ENCODE measurements at regions not wholly inside any gene's neighbourhood (a gene's known extent, or its start where the extent isn't known, plus 50 kb on each side); places are given as distances from the start of the nearest gene placed in this dataset.
A peak's percentile ranks its signal among the peaks of the same experiment; 100 is the strongest.

- no peaks in the 10 kb centered on the region for H3K79me1 ChIP-seq (ENCODE audit: low read depth in 1 of 2, low read length in 2 of 2)
- H2BK5ac ChIP-seq (ENCODE audit: low read depth, low read length, poor library complexity, severe bottlenecking) = no peak overlapping the region
- no CpG with 5 or more reads among the region's 2 CpGs for WGBS, 2 experiments (ENCODE audit: extremely low coverage in 2 of 2, insufficient read length in 1 of 2)
- H3K4me2 ChIP-seq (ENCODE audit: low read depth, low read length) = no peak overlapping the region
- no peak overlapping the region for H3K27ac ChIP-seq (ENCODE audit: insufficient read depth, low read length)
- no TSS peak for BruUV-seq (replicated peaks)
- intact Hi-C loops (cut with micrococcal nuclease) = no loop called here
- H4K8ac ChIP-seq (ENCODE audit: low read depth in 2 of 2, low read length in 2 of 2) = no peak overlapping the region
- no peak overlapping the region for H2AFZ ChIP-seq (replicated peaks; ENCODE audit: low read length, poor library complexity)
- ChIA-PET POLR2A (ENCODE audit: unreplicated experiment) (no interaction called here), CTCF (no interaction called here)
- no peak overlapping the region for H3K9ac ChIP-seq (ENCODE audit: low read depth, low read length)
- no peak overlapping the region for H3K56ac ChIP-seq (ENCODE audit: extremely low read depth, insufficient read depth, low read length)
- H3K23ac ChIP-seq (ENCODE audit: low read depth, low read length) = no peak overlapping the region
- H4K91ac ChIP-seq (ENCODE audit: insufficient read depth, low read depth, low read length) = no peak overlapping the region
- no peak overlapping the region for H2BK20ac ChIP-seq (ENCODE audit: low read depth, low read length)
- H2BK15ac ChIP-seq (ENCODE audit: low read depth, low read length) = no peak overlapping the region
- ATAC-seq (ENCODE audit: low read depth) = peak; percentile 40; the same call in 1 of the 2 replicates
- TF ChIP-seq MXI1 (IDR thresholded peaks at IDR 0.05; ENCODE audit: borderline replicate concordance, low read depth, low read length) (no peak), NFE2L2 (IDR thresholded peaks at IDR 0.05; ENCODE audit: low read depth, low read length) (no peak), RCOR1 (IDR thresholded peaks at IDR 0.05; ENCODE audit: insufficient replicate concordance, low read length) (no peak), CTCF (conservative IDR thresholded peaks at IDR 0.05; ENCODE audit: low read depth, low read length) (no peak), MAZ (IDR thresholded peaks at IDR 0.05; ENCODE audit: borderline replicate concordance, low read depth, low read length) (no peak), RFX5 (IDR thresholded peaks at IDR 0.05; ENCODE audit: low read depth, low read length) (no peak), MAFK (IDR thresholded peaks at IDR 0.05; ENCODE audit: low read depth, low read length) (no peak), SMC3 (IDR thresholded peaks at IDR 0.05; ENCODE audit: low read depth, low read length) (no peak), FOS (IDR thresholded peaks at IDR 0.05; ENCODE audit: low read depth, low read length) (no peak), BHLHE40 (IDR thresholded peaks at IDR 0.05; ENCODE audit: low read depth, low read length) (no peak), CHD1 (IDR thresholded peaks at IDR 0.05; ENCODE audit: low read depth, low read length) (no peak), RAD21 (IDR thresholded peaks at IDR 0.05; ENCODE audit: low read length) (no peak), POLR2A (IDR thresholded peaks at IDR 0.05; ENCODE audit: low read depth, low read length) (no peak), CEBPB (IDR thresholded peaks at IDR 0.05; ENCODE audit: low read depth, low read length) (no peak)
- TF ChIP-seq, protein P1, sequence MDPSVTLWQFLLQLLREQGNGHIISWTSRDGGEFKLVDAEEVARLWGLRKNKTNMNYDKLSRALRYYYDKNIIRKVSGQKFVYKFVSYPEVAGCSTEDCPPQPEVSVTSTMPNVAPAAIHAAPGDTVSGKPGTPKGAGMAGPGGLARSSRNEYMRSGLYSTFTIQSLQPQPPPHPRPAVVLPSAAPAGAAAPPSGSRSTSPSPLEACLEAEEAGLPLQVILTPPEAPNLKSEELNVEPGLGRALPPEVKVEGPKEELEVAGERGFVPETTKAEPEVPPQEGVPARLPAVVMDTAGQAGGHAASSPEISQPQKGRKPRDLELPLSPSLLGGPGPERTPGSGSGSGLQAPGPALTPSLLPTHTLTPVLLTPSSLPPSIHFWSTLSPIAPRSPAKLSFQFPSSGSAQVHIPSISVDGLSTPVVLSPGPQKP (IDR thresholded peaks at IDR 0.05; ENCODE audit: borderline replicate concordance, low read depth, low read length) = no peak
- TF ChIP-seq, protein P2, sequence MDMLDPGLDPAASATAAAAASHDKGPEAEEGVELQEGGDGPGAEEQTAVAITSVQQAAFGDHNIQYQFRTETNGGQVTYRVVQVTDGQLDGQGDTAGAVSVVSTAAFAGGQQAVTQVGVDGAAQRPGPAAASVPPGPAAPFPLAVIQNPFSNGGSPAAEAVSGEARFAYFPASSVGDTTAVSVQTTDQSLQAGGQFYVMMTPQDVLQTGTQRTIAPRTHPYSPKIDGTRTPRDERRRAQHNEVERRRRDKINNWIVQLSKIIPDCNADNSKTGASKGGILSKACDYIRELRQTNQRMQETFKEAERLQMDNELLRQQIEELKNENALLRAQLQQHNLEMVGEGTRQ (IDR thresholded peaks at IDR 0.05; ENCODE audit: low read depth, low read length) = no peak
- no peak overlapping the region for H2BK120ac ChIP-seq (ENCODE audit: low read depth, low read length)
- H3K4ac ChIP-seq (ENCODE audit: low read depth, low read length) = no peak overlapping the region
- H3K9me1 ChIP-seq (ENCODE audit: insufficient read depth, low read length) = no peaks in the 10 kb centered on the region
- H3K4me3 ChIP-seq (ENCODE audit: insufficient read depth, low read depth, low read length) = no peak overlapping the region
- H4K5ac ChIP-seq (ENCODE audit: low read depth, low read length) = no peak overlapping the region
- no peak overlapping the region for H2AK5ac ChIP-seq (ENCODE audit: low read depth, low read length)
- H3K18ac ChIP-seq (ENCODE audit: low read depth, low read length) = no peak overlapping the region
- H3K9me3 ChIP-seq (ENCODE audit: control insufficient read depth, insufficient read depth, low read length) = no peaks in the 10 kb centered on the region
- peak; percentile 69 for DNase-seq
- no peak overlapping the region for H3K14ac ChIP-seq (replicated peaks; ENCODE audit: low read depth, low read length)
- no peak overlapping the region for H2AK9ac ChIP-seq (replicated peaks; ENCODE audit: low read depth, low read length, poor library complexity)
- no peaks in the 10 kb centered on the region for H4K20me1 ChIP-seq (ENCODE audit: insufficient read depth, low read length)
- no peaks in the 10 kb centered on the region for H3K36me3 ChIP-seq (ENCODE audit: control insufficient read depth, insufficient read depth, low read length)
- in situ Hi-C loops (cut with MboI; ENCODE audit: low sequenced_read_pairs) = no loop called here
- H3K4me1 ChIP-seq (ENCODE audit: control insufficient read depth, insufficient read depth, low read length) = no peaks in the 10 kb centered on the region
- no peaks in the 10 kb centered on the region for H3K27me3 ChIP-seq (ENCODE audit: control insufficient read depth, insufficient read depth, low read length)
- dilution Hi-C loops (cut with HindIII; ENCODE audit: low sequenced_read_pairs, unreplicated experiment) = no loop called here
Observed at GRCh38 chr5:105907016-105907415, 1763.7 kb downstream of the EFNA5 start.

Data from IMR-90 (cell line).